DMS53 treated with DMSO at 0.1 percent for 48 hours (cell line): ENCODE measurements at regions not wholly inside any gene's neighbourhood (a gene's known extent, or its start where the extent isn't known, plus 50 kb on each side); places are given as distances from the start of the nearest gene placed in this dataset.

ENCODE experiments used
- DNase-seq: peaks from one replicate; lab custom pipeline; 2025; ENCODE audit not compliant: unreplicated experiment; lab: John Stamatoyannopoulos, UW

DNA sequence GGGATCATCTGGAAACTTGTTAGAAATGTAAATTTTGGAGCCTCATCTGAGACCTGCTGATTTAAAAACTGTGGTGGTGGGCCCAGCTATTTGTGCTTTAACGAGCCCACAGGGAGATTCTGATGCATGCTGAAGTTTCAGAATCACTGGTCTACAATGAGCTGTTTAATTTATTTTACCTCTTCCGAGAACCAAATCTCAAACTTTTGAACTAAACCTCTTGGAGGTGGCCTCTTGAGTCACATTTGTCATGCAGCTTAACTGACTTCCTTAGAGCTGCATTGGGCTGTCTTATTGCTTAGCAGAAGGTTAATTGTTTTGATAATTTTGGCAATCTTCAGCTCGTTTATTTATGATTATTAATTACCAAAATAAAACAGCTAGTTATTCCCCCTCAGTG lies 112.1 kb upstream of the NPHP3 start:
- DNase-seq = no peak

DNA sequence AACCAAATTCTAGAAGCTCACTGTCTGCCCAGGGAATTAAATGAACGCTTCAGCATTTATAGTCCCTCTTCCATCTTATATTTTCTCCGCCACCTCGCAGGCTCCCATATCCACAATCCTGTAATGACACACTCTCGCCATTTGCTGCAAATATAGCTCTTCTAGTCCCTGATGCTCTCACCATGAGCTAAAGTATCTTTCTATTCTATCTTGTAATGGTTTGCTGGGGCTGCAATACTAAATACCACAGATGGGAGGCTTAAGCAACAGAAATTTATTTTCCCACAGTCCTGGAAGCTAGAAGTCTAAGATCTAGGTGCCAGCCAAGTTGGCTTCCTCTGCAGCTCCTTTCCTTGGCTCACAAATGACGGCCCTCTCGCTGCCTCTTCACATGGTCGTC lies 106.9 kb upstream of the NPHP3 start:
- DNase-seq = no peak

DNA sequence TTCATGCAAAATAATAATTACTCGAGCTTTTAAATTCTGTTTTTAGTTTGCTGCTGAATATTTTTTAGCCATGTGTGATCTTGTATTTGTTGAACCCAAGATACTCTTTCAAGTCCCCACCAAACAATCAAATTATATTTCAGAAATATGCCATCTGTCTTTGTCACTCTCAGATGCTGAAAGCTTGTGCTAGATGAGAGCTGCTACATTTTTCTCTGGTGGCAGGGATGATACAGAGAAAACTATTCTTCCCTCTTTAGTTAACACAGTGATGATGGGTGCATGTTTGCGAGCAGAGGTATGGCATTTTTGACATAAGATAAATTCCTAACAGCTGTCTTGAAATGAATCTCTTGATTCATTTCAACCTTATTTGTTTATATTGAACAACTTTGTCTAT lies 100.6 kb upstream of the NPHP3 start:
- DNase-seq = no peak

DNA sequence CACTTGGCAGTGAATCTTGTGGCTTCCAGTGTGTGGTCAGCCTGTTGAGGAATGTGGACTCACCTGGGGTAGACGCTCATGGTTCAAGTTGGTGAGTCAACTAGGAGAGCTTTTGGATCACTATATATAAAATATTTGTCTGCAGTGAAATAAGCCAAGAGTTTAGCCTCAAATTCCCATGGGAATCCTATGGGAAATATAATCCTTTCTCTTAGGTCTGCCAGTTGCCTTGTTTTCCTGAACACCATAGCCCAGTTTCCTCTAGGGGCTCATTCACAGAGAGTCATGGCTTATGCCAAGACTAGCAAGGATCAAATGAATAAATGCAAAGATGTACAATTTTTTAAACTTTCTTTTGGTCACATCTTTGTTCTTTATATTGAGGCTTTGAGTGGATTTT lies 100.1 kb upstream of the NPHP3 start:
- DNase-seq = no peak

DNA sequence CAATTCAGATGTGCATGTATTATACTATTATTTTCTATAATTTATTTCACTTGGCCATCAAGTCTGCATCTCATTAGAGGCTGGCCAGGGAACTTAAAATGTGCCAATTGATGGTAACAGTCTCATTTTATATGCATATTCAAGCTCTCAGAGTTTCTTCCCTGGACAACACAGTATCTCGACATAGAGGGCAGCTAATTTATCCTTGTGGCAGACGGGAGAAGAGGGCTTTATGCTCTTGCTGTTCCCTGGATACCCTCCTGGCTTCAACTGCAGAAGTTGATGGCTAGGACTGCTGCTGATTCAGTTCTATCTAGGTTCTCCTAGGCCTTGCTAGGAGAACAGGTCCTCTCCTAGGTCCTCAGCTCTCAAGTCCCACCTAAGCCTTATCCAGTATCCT lies 99.1 kb upstream of the NPHP3 start:
- DNase-seq = no peak

DNA sequence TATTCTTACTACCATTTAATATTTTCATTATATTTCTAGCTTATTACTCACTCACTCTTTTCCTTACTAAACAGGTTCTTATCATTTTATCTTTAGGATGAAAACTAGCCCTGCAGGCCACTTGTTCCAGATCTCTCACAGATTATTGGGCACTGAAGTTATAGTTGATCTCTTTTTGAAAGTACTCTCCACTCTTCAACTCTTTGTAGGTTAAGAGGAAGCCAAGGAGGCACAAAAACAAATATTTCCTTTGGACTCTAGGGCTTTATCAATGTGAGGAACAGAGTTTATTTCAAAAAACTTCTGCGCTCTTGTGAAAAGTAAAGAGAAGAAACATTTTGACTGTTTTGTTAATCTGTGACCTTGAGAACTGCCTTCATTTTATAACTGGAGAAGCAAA lies 96.0 kb upstream of the NPHP3 start:
- DNase-seq = no peak

DNA sequence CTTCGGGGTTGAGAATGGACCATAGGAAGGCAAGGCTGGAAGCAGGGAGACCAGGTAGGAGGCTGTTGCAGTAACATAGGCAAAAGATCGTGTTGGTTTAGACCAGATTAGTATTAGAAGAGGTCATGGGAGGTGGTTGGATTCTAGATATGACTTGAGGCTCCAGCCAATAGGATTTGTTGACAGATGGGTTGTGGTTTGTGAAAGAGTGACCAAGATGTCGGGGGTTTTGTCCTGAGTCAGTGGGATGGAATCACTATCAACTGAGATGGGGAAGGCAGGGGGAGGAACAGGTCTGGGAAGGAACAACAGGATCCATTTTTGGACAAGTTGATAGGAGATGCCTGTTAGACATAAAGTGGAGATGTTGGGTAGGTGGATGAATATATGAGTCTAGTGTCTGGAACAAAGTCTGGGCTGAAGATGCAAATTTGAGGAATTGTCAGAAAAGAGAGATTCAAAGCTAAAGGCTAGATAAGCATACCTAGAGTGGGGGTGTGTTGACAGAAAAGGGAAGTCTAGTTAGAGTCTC lies 95.5 kb upstream of the NPHP3 start:
- no peak for DNase-seq

DNA sequence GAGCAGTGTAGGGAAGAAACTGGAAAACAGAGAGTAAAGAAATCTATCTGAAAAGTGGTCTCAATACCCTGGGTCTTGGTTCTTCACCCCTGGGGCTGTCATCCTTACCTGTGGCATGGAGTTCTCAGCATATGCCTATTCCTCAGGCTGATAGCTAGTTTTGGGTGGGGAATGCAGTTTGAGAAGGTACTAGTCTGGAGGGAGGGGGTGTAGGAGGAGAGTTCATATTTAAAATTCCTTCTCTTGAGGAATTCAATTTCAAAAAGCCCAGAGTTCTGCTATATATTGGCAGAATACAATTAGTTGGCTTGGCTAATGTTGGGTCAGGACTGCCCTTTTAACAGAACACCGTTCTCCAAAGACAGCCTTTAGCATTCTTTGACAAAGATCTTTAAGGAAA lies 82.9 kb upstream of the NPHP3 start:
- no peak for DNase-seq

DNA sequence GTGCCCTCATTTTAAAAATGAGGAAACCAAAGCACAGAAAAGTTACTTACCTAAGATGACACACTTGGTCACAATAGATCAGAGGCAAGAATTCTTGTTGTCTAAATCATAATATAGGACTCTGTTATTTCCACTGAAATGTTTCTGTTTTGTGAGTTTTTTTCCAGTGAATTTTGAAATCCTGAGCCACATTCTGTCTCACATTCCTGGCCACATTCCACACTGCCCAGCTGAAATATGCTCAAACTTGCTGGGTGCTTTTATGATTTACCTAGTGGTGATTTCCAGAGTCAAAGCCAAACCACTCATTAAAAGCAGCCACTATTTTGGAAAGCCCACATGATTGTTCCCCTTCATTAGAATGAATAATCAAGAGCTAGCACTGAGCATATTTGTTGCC lies 82.3 kb upstream of the NPHP3 start:
- no peak for DNase-seq

DNA sequence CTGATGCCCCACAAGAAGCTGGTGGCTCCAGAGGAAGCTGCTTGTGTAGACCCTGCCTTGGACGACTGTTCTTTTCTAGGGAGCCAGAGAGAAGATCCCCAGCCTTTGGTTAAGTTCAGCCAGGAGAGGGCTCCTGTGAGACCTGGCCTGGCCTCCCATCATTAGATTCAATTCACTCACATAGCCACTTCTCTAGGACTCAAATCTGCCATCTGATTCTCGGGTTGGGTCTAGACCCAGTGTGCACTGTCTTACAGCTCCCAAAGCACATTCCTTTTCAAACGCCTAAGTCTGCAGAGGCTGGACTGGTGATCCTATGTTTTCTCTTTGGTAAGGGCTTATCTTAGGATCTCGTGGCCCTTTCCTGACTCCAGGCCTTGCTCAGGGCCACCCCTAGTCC lies 81.7 kb upstream of the NPHP3 start:
- no peak for DNase-seq

DNA sequence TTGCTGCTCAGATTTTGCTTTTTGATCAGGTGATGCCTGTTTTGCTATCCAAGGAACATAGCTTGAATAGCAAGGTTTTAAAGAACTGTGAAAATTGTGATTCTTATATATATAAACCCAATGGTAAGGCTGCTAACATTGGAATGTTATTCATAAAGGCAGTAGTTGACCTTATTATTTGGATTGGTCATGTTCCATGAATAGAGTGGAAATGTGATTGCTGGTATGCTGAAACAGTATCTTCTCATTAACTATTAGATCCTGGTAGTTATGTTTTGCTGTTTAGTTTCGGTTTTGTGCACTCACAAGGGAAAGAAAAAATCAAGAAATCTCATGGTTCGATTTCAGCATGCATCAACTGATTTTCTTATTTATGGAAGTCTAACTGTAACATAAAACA lies 78.7 kb upstream of the NPHP3 start:
- DNase-seq = no peak

DNA sequence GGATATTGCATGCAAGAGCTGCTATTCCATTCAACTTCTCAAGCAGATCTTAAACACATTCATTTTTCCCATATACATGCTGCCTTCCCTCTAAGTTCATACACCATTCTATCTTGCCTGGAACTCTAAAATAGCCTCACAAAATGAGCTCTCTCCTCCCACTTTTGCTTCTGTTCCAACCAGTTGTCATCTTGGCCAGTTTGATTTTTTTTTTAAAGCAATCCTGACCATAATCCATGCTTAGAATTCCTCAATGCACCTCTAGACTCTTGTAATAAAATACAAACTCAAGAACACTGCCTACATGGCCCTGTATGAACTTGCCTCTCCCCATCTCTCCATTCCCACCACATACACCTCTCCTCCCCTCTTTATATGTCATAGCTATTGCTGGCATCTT lies 68.6 kb upstream of the NPHP3 start:
- DNase-seq = no peak

DNA sequence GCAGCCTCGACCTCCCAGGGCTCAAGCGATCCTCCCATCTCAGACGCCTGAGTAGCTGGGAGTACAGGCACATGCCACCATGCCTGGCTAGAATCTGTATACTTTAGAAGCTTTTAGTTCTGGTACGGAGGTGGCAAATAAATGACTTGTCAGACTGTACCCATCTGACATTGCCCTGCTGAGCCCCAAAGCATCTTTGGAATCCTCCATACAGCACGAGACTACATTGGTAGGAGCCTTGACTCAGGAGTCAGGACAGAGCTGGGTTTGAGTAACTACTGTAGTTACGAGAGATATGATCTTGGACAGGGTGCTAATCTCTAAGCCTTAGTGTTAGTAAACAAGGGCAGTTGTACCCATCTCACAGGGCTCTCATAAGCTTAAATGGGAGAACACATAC lies 67.8 kb upstream of the NPHP3 start:
- DNase-seq = no peak

DNA sequence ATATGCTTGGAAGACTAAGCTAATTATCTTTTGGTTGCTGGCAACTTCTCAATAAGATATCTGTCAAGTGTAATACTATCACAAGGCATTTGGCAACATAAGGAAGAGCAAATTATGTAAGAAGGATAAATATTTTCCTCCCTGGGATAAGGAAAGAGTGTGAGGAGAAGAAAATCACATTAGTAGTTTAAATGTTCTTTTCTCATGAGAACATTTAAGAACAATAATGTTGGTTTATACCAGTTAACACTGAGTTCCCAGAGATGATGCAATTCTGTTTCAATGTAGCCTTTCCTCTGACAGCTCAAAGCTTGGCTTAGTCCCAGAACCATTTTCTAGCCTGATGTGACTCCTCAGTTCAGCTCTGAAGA lies 66.1 kb upstream of the NPHP3 start:
- DNase-seq = no peak

DNA sequence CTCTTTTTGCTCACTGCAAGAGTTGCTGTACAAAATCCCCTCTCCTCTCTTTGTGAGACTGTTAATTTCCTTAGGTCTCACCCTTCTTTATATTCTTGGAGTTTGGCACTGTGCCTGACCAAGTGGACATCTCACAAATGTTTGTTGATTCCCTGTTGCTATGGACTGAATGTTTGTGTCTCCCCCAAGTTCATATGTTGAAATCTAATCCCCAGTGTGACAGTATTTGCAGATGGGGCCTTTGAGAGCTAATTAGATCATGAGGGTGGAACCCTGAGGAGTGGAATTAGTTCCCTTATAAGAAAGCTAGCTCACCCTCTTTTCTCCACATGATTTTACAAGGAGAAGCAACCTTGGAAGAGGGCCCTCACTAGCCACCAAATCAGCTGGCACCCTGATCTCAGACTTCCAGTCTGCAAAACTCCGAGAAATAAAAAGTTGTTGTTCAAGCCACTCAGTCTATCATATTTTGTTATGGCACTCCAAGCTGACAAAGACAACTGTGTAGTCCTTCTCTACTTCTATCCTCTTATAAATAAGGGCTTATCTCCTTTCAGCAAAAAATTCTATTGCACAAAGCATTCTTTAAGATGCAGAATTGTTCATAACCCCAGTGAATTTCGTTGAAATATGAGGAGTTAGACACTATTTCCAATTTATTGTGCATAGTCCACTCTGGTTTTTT lies 65.5 kb upstream of the NPHP3 start:
- DNase-seq = no peak

DNA sequence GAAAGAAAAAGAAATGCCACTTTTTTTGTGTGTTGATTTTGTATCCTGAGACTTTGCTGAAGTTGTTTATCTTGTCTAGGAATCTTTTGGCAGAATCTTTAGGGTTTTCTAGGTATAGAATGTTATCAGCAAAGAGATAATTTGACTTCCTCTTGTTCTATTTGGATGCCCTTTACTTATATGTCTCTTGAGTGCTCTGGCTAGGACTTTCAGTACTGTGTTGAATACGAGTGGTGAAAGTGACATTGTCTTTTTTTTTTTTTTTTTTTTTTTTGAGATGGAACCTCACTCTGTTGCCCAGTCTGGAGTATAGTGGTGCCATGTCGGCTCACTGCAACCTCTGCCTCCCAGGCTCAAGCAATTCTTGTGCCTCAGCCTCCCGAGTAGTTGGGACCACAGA lies 64.7 kb upstream of the NPHP3 start:
- no peak for DNase-seq

DNA sequence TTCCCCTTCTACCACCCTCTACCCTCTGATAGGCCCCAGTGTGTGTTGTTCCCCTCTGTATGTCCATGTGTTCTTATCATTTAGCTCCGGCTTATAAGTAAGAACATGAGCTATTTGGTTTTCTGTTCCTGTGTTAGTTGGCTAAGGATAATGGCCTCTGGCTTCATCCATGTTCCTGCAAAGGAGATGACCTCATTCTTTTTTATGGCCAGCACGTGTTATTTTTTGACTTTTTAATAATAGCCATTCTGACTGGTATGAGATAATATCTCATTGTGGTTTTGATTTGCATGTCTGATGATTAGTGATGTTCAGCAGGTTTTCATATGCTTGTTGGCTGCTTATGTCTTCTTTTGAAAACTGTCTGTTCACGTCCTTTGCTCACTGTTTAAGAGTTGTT lies 63.1 kb upstream of the NPHP3 start:
- no peak for DNase-seq

DNA sequence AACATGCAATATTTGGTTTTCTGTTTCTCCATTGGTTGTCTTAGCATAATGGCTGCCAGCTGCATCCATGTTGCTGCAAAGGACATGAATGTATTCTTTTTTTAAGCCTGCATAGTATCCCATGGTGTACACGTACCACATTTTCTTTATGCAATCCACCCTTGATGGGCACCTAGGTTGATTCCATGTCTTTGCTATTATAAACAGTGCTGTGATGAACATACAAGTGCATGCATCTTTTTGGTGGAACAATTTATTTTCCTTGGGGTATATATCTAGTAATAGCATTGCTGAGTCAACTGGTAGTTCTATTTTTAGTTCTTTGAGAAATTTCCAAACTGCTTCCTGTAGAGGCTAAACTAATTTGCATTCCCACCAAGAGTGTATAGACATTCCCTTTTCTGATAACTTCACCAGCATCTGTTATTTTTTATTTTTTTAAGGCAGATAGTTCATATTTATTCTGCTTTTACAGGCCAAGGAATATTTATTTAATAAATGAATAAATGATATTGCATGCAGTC lies 62.4 kb upstream of the NPHP3 start:
- DNase-seq = no peak

DNA sequence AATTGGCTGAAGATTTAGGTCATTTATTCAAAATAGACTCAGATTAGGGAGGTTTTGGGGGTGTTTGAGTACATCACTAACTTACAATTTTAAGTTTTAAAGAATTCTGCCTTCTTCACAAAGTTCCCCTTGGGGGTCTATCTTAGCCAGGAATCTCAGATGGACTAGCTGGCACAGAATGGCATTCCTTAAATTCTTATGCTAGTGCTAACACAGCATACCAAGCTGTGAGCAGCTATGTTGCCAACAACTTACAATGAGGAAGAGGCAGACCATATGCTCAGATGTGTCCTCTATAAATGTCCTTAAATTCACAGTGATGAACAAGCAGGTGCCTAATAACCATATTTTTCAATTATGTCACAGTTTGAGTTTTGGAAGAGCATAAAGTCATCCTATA lies 60.9 kb upstream of the NPHP3 start:
- DNase-seq = no peak

DNA sequence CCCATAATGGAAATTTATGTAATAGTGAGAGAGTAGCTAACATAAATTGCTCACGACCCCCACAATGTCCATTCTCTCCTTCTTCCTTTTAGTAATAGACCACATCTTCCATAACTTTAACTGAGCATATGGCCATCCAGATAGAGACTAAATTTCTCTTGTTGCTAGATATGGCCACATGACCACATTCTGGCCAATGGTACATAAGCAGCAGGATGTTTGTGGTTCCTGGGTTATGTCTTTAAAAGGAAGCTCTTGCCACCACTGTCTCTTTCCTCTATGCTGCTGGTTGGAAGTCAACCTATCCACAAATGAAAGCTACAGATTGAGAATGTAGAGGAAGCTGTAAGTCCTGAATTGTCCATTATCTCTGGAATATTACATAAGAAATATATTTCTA lies 59.7 kb upstream of the NPHP3 start:
- no peak for DNase-seq

DNA sequence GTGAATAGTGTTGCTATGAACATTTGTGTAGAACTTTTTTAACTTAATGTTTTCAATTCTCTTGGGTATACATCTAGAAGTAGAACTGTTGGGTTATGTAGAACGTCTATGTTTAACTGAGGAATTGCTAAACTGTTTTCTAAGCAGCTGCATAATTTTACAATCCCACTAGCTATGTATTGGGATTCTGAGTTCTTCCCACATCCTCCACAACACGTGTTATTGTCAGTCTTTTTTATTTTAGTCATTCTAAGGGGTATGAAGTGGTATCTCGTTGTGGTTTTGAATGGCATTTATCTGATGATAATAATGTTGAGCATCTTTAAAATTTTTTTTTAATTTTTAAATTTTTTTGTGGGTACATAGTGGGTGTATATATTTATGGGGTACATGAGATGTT lies 55.0 kb upstream of the NPHP3 start:
- DNase-seq = no peak

DNA sequence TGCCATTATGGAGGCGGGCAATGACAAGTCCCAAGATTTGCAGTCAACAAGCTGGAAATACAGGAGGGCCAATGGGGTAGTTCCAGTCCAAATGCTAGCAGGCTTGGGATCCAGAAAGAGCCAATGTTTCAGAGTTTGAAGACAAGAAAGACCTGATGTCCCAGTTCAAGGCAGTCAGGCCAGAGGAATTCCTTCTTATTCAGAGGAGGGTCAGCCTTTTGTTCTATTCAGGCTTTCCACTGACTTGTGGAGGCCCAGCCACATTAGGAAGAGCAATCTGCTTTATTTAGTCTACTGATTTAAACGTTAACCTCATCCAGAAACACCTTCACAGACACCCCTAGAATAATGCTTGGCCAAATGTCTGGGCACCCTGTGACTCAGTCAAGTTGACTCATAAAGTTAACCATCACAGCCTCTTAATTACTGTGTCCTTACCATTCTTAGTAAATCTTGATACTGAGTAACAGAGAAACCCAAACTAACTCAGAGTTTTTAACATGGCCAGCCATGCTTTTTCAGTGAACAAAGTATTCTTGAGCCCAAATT lies 50.9 kb upstream of the NPHP3 start:
- no peak for DNase-seq

DNA sequence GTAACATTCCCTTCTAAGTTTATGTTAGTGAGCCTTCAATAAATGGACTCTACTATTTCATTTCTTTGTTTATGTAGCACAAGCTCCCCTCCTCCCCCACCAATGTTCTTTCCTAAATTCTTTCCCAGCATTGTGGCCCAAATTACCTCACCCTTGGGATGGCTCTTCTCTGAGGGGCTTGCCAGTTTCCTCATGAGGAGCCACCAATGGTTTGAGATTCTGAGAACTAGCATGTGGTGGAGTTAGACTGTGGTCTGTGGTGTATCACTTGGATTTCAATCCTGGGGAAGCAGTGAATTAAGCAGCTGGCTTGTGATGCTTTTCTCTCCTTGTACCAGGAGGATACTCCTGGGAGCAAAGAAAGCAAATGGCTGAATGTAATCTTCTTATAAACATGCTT lies 50.0 kb upstream of the NPHP3 start:
- no peak for DNase-seq
